IMR-90 (cell line): ENCODE measurements at regions not wholly inside any gene's neighbourhood (a gene's known extent, or its start where the extent isn't known, plus 50 kb on each side); places are given as distances from the start of the nearest gene placed in this dataset.

Experiments
- ATAC-seq: fragments of 200-7000 bp; cut with Tn5 transposase; 2 replicates; pipeline ENCODE4 v1.9.1; 2020; ENCODE audit warnings: low read depth, mild to moderate bottlenecking, moderate library complexity
- BruUV-seq: library from RNA; stranded (reverse); fragments of 400-500 nt; replicated peaks from 2 replicates; lab custom pipeline; 2021; lab: Mats Ljungman, UMichigan
- CTCF ChIA-PET: fragments of 300-600 bp; formaldehyde crosslinking; extraction: SDS; loops from one replicate; lab custom pipeline; 2021; ENCODE audit warnings: antibody characterized with exemption; lab: Yijun Ruan, JAX
- POLR2A ChIA-PET: fragments of 300-600 bp; sonication (Branson Sonifier 250); formaldehyde crosslinking; loops from one replicate; lab custom pipeline; 2022; ENCODE audit warnings: antibody characterized with exemption; ENCODE audit not compliant: unreplicated experiment; lab: Charles Lee
- DNase-seq: peaks from one replicate; pipeline ENCODE4 v3.0.0; 2013
- H2AFZ ChIP-seq: replicated peaks from 2 replicates; pipeline ENCODE3; 2013; ENCODE audit warnings: low read length, mild to moderate bottlenecking; ENCODE audit not compliant: poor library complexity
- H2AK5ac ChIP-seq: 2 replicates; pipeline ENCODE4 v1.6.1; 2013; ENCODE audit warnings: low read depth, low read length, inconsistent platforms
- H2AK9ac ChIP-seq: replicated peaks from 2 replicates; pipeline ENCODE3; 2013; ENCODE audit warnings: mild to moderate bottlenecking, low read depth, low read length, moderate library complexity; ENCODE audit not compliant: poor library complexity
- H2BK120ac ChIP-seq: 2 replicates; pipeline ENCODE4 v1.6.1; 2013; ENCODE audit warnings: low read depth, low read length, inconsistent platforms
- H2BK15ac ChIP-seq: 3 replicates; pipeline ENCODE4 v1.6.1; 2013; ENCODE audit warnings: low read depth, low read length, inconsistent platforms
- H2BK20ac ChIP-seq: 2 replicates; pipeline ENCODE4 v1.6.1; 2013; ENCODE audit warnings: low read depth, mild to moderate bottlenecking, inconsistent platforms, low read length, moderate library complexity
- H2BK5ac ChIP-seq: 2 replicates; pipeline ENCODE4 v1.6.1; 2013; ENCODE audit warnings: mild to moderate bottlenecking, low read depth, low read length, inconsistent platforms; ENCODE audit not compliant: poor library complexity, severe bottlenecking
- H3K14ac ChIP-seq: replicated peaks from 2 replicates; pipeline ENCODE4 v1.6.1; 2013; ENCODE audit warnings: low read depth, low read length, inconsistent platforms
- H3K18ac ChIP-seq: 2 replicates; pipeline ENCODE4 v1.6.1; 2013; ENCODE audit warnings: low read depth, low read length, control low read depth
- H3K23ac ChIP-seq: 2 replicates; pipeline ENCODE4 v1.6.1; 2013; ENCODE audit warnings: low read depth, low read length, inconsistent platforms
- H3K27ac ChIP-seq: 2 replicates; pipeline ENCODE4 v1.5.1; 2013; ENCODE audit warnings: mild to moderate bottlenecking, control low read depth, low read length; ENCODE audit not compliant: insufficient read depth
- H3K27me3 ChIP-seq: 2 replicates; pipeline ENCODE4 v1.6.1; 2013; ENCODE audit warnings: low read length; ENCODE audit not compliant: control insufficient read depth, insufficient read depth
- H3K36me3 ChIP-seq: 2 replicates; pipeline ENCODE4 v1.6.1; 2013; ENCODE audit warnings: low read length, mixed read lengths; ENCODE audit not compliant: control insufficient read depth, insufficient read depth
- H3K4ac ChIP-seq: 2 replicates; pipeline ENCODE4 v1.6.1; 2013; ENCODE audit warnings: low read depth, low read length, inconsistent platforms
- H3K4me1 ChIP-seq: 2 replicates; pipeline ENCODE4 v1.6.1; 2013; ENCODE audit warnings: low read length, mixed read lengths; ENCODE audit not compliant: control insufficient read depth, insufficient read depth
- H3K4me2 ChIP-seq: 2 replicates; pipeline ENCODE4 v1.6.1; 2013; ENCODE audit warnings: low read depth, mild to moderate bottlenecking, control low read depth, low read length, moderate library complexity
- H3K4me3 ChIP-seq: 2 replicates; pipeline ENCODE4 v1.5.1; 2013; ENCODE audit warnings: low read depth, mild to moderate bottlenecking, control low read depth, low read length, moderate library complexity; ENCODE audit not compliant: insufficient read depth
- H3K56ac ChIP-seq: 2 replicates; pipeline ENCODE4 v1.6.1; 2013; ENCODE audit warnings: low read length, inconsistent platforms; ENCODE audit not compliant: insufficient read depth; ENCODE audit errors: extremely low read depth
- H3K79me1 ChIP-seq, 2 experiments: 2 replicates each; pipeline ENCODE4 v1.6.1; 2013; ENCODE audit warnings: low read length in 2 of 2, inconsistent platforms in 1 of 2, low read depth in 1 of 2
- H3K9ac ChIP-seq: 2 replicates; pipeline ENCODE4 v1.6.1; 2013; ENCODE audit warnings: low read depth, low read length, control low read depth
- H3K9me1 ChIP-seq: 2 replicates; pipeline ENCODE4 v1.6.1; 2013; ENCODE audit warnings: low read length, inconsistent platforms; ENCODE audit not compliant: insufficient read depth
- H3K9me3 ChIP-seq: 2 replicates; pipeline ENCODE4 v1.6.1; 2013; ENCODE audit warnings: low read length; ENCODE audit not compliant: control insufficient read depth, insufficient read depth
- H4K20me1 ChIP-seq: 2 replicates; pipeline ENCODE4 v1.6.1; 2013; ENCODE audit warnings: low read length, inconsistent platforms; ENCODE audit not compliant: insufficient read depth
- H4K5ac ChIP-seq: 2 replicates; pipeline ENCODE4 v1.6.1; 2013; ENCODE audit warnings: mild to moderate bottlenecking, low read depth, low read length, control low read depth
- H4K8ac ChIP-seq, 2 experiments: 2 replicates each; pipeline ENCODE4 v1.6.1; 2013; ENCODE audit warnings: low read depth in 2 of 2, low read length in 2 of 2, control low read depth in 1 of 2, inconsistent platforms in 1 of 2
- H4K91ac ChIP-seq: 2 replicates; pipeline ENCODE4 v1.6.1; 2013; ENCODE audit warnings: low read depth, low read length, inconsistent platforms; ENCODE audit not compliant: insufficient read depth
- CEBPB ChIP-seq: IDR thresholded peaks from 2 replicates; pipeline ENCODE4 v1.6.1; 2012; ENCODE audit warnings: low read depth, low read length, improper control_type of control experiment
- ELK1 ChIP-seq: fragments of 150-350 bp; IDR thresholded peaks from 2 replicates; pipeline ENCODE4 v1.6.1; 2016; ENCODE audit warnings: low read depth, mild to moderate bottlenecking, low read length, moderate library complexity, borderline replicate concordance
- MAFK ChIP-seq: IDR thresholded peaks from 2 replicates; pipeline ENCODE4 v1.6.1; 2012; ENCODE audit warnings: low read depth, low read length, improper control_type of control experiment
- MXI1 ChIP-seq: IDR thresholded peaks from 2 replicates; pipeline ENCODE4 v1.6.1; 2012; ENCODE audit warnings: low read depth, mild to moderate bottlenecking, low read length, moderate library complexity, borderline replicate concordance
- NFE2L2 ChIP-seq: fragments of 150-350 bp; IDR thresholded peaks from 2 replicates; pipeline ENCODE4 v1.6.1; 2016; ENCODE audit warnings: low read depth, mild to moderate bottlenecking, low read length
- RCOR1 ChIP-seq: IDR thresholded peaks from 2 replicates; pipeline ENCODE4 v1.6.1; 2012; ENCODE audit warnings: mild to moderate bottlenecking, low read length, improper control_type of control experiment; ENCODE audit not compliant: insufficient replicate concordance
- SMC3 ChIP-seq: fragments of 150-350 bp; IDR thresholded peaks from 2 replicates; pipeline ENCODE4 v1.6.1; 2016; ENCODE audit warnings: low read depth, mild to moderate bottlenecking, antibody characterized with exemption, low read length, moderate library complexity
- WGBS, 2 experiments: methylation state at CpG; one replicate each; pipeline versions ENCODE4 v1.1.5 to v1.1.7; 2013; ENCODE audit warnings: missing lambda C conversion rate in 2 of 2; ENCODE audit not compliant: insufficient read length in 1 of 2; ENCODE audit errors: extremely low coverage in 2 of 2; 5-methylcytosine and 5-hydroxymethylcytosine counted together
- dilution Hi-C: fragments of 300-500 bp; cut with HindIII; formaldehyde crosslinking; loops from one replicate; pipeline ENCODE4 v1.14.3; 2018; ENCODE audit warnings: low sequenced_read_pairs; ENCODE audit not compliant: unreplicated experiment
- in situ Hi-C: fragments of 300-500 bp; cut with MboI; formaldehyde crosslinking; loops from 3 replicates; pipeline ENCODE4 v1.14.3; 2019; ENCODE audit warnings: low sequenced_read_pairs, inconsistent platforms, mixed read lengths
- intact Hi-C: fragments of 100-400 bp; cut with micrococcal nuclease; formaldehyde crosslinking; loops from 2 replicates; pipeline ENCODE4 v1.10.0; 2022
- TF ChIP-seq, protein P1 (sequence below): conservative IDR thresholded peaks from 2 replicates; pipeline ENCODE4 v1.5.1; 2012; ENCODE audit warnings: mild to moderate bottlenecking, low read depth, low read length, improper control_type of control experiment

GRCh38 chr5:74083096-74083791 is 457.2 kb downstream of the ARHGEF28 start:
- H2BK20ac ChIP-seq = no peak overlapping the region
- no peak overlapping the region for H3K9ac ChIP-seq
- WGBS, 2 experiments = no CpG with 5 or more reads among the region's 3 CpGs
- no peak overlapping the region for H3K14ac ChIP-seq
- H3K56ac ChIP-seq = no peak overlapping the region
- no TSS peak for BruUV-seq
- no peak overlapping the region for H3K27ac ChIP-seq
- in situ Hi-C loops (no loop called here), intact Hi-C loops (no loop called here), dilution Hi-C loops (no loop called here)
- ATAC-seq = no peak
- no peak overlapping the region for H2AK9ac ChIP-seq
- no peak overlapping the region for H2AK5ac ChIP-seq
- H4K8ac ChIP-seq = no peak overlapping the region
- H3K9me1 ChIP-seq = no peaks in the 10 kb centered on the region
- H4K20me1 ChIP-seq = no peaks in the 10 kb centered on the region
- H3K23ac ChIP-seq = no peak overlapping the region
- no peak overlapping the region for H2AFZ ChIP-seq
- H3K4me1 ChIP-seq = no peaks in the 10 kb centered on the region
- H3K27me3 ChIP-seq = peaks cover 37% of the 10 kb centered on the region
- no peak for DNase-seq
- H3K79me1 ChIP-seq = no peaks in the 10 kb centered on the region
- no peak overlapping the region for H3K18ac ChIP-seq
- ChIA-PET CTCF (interaction anchor here (0.5 to 0.6 kb wide), 2 partner anchors 30 to 174 kb away, joined by 3 to 4 read pairs; no protein-coding TSS in a partner anchor), POLR2A (no interaction called here)
- H3K9me3 ChIP-seq = no peaks in the 10 kb centered on the region; the same call in 1 of the 2 replicates
- no peak overlapping the region for H4K5ac ChIP-seq
- no peak overlapping the region for H3K4me2 ChIP-seq
- no peak overlapping the region for H2BK5ac ChIP-seq
- no peak overlapping the region for H2BK15ac ChIP-seq
- no peaks in the 10 kb centered on the region for H3K36me3 ChIP-seq
- H4K91ac ChIP-seq = no peak overlapping the region
- H3K4ac ChIP-seq = no peak overlapping the region
- TF ChIP-seq MAFK = no peak
- no peak for TF ChIP-seq MXI1
- TF ChIP-seq, protein P1, sequence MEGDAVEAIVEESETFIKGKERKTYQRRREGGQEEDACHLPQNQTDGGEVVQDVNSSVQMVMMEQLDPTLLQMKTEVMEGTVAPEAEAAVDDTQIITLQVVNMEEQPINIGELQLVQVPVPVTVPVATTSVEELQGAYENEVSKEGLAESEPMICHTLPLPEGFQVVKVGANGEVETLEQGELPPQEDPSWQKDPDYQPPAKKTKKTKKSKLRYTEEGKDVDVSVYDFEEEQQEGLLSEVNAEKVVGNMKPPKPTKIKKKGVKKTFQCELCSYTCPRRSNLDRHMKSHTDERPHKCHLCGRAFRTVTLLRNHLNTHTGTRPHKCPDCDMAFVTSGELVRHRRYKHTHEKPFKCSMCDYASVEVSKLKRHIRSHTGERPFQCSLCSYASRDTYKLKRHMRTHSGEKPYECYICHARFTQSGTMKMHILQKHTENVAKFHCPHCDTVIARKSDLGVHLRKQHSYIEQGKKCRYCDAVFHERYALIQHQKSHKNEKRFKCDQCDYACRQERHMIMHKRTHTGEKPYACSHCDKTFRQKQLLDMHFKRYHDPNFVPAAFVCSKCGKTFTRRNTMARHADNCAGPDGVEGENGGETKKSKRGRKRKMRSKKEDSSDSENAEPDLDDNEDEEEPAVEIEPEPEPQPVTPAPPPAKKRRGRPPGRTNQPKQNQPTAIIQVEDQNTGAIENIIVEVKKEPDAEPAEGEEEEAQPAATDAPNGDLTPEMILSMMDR = no peak
- TF ChIP-seq CEBPB = no peak
- TF ChIP-seq SMC3 = no peak
- TF ChIP-seq ELK1 = no peak
- no peak for TF ChIP-seq RCOR1
- TF ChIP-seq NFE2L2 = no peak
- H2BK120ac ChIP-seq = no peak overlapping the region
- no peak overlapping the region for H3K4me3 ChIP-seq
